GM19463 (cell line): ENCODE measurements at regions not wholly inside any gene's neighbourhood (a gene's known extent, or its start where the extent isn't known, plus 50 kb on each side); places are given as distances from the start of the nearest gene placed in this dataset.

Source experiments
- ATAC-seq: cut with Tn5 transposase; IDR thresholded peaks from one replicate; pipeline ENCODE4 v1.9.1; 2021; ENCODE audit warnings: mild to moderate bottlenecking, moderate library complexity; ENCODE audit not compliant: unreplicated experiment

DNA sequence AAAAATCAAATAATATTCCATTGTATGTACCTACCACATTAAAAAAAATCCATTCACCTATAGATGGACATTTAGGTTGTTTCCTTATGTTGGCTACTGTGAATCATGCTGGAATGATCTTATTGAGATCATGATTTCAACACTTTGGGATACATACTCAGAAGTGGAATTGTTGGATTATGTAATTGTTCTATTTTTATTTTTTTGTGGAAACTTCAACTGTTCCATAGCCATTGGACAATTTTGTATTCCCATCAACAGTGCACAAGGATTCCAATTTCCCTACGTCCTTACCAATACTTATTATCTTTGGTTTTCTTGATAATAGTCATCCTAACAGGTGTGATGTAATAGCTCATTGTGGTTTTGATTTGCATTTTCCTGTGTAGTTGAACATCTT is 834.0 kb downstream of the MAFB start:
- no peak for ATAC-seq

DNA sequence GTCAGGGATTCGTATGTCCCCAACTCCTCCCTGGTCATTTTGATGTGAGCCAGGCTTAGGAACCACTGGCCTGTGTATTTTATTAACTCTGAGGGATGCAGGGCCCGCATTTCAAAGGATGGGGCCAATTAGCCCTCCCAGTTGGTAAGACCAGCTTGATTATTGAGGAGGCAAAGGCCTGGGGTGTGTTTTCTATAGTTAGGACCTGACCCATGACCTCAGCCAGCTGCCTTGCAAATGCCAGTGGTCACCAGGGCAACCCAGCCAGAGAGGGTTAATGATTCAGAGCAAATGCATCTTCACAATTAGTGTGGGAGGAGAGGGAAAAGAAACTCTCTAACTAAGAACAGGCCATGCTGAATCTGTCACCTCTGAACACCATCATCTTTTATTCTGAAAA is 835.4 kb downstream of the MAFB start:
- peak; percentile 91 for ATAC-seq

DNA sequence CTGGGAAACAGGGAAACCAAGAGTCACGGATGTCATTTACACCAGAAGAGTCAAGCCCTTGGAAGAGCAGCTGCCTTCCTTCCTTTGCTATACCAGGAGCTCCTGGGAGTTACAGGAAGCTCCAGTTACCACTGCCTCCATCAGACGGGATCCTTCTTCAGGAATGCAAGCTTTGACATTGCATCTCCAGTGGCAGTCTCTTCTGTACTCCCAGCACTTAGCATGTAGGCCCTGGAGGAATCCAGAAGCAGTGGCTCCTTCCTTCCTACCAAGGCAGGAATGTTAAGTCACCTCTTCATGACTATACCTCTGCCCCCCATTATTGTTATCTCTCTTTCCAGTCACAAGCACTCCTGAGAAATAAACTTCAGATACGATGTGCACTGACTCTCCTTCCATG is 836.0 kb downstream of the MAFB start:
- no peak for ATAC-seq

- no peak for ATAC-seq
Observed at GRCh38 chr20:39851459-39851858, 837.6 kb downstream of the MAFB start.

- no peak for ATAC-seq
Observed at GRCh38 chr20:39850821-39851330, 838.2 kb downstream of the MAFB start.

DNA sequence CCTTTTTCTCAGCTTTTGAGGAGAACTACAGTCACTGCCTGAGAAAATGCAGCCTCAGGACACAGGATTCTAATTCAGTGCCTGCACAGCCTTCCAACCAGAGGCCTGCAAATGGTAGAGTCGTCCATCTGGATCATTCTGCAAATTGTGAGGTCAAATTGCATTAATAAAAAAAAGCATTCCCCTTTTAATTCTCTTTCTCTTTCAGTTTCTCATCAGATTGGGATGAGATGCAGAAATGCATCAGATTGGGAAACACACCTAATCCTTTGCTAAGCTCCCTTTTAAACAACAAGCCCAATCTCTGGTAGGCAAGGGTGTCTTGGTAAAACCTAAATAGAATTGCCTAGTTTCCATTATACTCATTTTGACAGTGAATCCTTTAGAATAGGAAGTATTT is 838.8 kb downstream of the MAFB start:
- ATAC-seq, result no peak

GRCh38 chr20:39849664-39850063 is 839.4 kb downstream of the MAFB start:
- ATAC-seq, result no peak

DNA sequence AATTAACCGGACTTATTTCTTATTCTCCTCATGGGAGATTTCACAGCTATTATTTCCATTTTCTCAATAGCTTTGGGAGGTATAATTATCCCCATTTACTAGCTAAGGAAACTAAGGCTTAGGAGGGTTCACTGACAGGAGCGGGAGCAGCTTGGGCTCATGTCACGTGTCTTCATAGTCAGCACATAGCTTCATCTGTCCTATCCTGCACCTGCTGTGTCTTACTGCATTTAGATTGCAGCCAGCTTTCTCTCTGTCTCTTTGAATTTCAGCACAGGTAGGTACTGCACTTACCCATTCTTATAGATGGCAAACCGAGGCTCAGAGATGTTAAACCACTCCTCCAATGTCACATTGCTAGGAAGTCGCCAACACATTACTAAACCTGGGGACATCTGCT is 839.9 kb downstream of the MAFB start:
- ATAC-seq, result no peak

- ATAC-seq, result no peak
Observed at GRCh38 chr20:39839399-39840119, 849.5 kb downstream of the MAFB start.

DNA sequence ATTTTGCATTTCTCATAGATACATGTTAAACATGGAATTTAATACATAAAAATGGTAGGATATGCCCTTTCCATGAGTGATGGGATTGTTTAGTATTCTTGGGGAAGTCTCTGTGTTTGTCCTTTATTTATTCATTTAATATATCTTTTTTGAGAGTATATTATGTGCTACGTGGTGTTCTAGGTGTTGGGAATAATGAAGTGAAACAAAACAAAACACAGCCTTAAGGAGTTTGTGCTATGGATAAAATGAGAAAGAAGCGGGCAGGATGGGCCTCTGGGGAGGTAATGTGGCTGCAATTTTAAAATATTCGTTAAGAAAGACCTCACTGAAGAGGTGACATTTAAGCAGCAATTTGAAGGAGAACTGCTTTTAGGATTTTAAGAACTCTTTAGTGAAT is 851.5 kb downstream of the MAFB start:
- no peak for ATAC-seq

DNA sequence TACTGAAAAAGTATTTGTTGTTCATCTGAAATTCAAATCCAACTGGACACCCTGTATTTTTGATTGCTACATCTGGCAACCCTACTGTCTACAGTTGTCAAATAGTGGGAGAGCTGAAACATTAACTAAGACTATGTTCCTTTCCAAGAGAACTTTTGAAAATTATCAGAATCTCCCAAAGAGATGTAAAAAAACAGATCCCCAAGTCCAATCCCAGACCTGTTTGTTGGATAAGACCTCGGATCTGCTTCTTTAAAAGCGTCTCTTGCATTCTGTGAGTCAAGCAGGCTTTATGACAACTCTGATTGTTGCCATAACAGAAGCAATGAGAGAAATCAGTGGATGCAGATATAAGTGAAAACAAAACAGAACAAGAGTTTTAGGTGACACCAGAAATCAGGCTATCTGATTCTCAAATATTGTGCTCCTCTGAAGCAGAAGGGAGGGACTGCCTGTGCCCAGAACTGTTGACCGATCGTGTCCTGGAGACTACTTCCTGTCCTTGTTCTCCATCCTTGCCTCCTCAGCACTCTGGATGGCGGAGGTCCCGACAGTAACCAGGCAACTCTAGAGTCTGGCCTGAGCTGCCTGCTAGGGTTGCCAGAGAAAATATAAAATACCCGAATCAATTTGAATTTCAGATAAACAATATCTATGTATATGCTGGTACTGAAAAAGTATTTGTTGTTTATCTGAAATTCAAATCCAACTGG is 853.8 kb downstream of the MAFB start:
- no peak for ATAC-seq

GRCh38 chr20:39830903-39831302 is 858.1 kb downstream of the MAFB start:
- no peak for ATAC-seq

DNA sequence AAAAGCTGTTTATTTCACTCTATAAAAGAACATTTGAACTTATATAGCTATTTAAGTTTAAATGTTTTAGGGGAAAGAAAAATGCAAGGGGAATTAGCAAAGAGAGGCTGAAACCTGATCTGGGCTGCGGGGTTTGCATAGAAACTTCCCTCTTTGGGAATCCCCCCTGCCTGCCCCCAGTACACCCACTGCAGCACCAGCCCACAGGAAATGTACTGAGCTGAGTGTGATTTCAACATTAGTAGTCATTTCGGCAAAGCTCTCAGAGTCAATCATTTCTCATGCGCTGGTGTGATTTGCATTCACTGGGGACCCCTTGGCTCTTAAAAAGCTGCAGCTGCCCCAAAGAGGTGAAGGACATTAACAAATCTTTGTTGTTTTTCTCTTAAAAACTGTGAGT is 859.4 kb downstream of the MAFB start:
- peak; percentile 84 for ATAC-seq

DNA sequence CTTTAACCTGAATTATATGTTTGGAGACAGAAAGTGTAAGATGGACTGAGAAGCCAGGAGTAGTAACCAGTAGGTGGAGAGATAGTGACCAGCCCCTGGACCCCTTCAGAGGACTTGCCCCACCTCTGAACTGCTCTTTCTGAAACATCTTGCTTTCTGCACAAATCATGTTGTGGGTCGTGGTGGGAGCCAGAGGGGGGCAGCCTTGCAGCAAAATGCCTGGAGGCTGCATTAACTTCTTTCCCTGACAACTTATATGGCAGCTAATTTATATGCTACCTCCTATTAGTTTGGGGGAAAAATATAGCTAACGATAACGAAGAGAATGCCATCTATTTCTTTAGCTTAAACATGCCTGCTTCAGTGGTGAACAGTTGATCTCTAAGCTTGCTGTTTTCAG is 859.8 kb downstream of the MAFB start:
- peak; percentile 9 for ATAC-seq

DNA sequence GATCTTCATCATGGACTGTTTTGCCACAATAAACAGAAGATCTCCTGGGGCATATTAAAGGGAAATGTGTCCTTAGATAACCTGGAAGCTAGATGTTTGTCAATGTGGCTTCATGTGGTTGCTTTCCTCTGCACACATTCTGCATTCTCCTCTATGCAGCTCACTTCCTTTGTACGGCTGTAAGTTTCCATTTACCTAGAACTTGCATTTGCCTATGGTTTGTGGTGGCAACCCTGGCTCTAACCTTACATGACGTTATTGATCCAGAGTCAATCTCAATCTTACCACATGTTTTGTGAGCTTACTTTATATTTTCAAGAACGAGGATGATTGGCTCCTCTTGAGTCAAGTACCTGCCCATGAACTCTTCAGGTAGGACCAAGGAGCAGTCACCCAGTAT is 863.1 kb downstream of the MAFB start:
- ATAC-seq, result peak; percentile 52

DNA sequence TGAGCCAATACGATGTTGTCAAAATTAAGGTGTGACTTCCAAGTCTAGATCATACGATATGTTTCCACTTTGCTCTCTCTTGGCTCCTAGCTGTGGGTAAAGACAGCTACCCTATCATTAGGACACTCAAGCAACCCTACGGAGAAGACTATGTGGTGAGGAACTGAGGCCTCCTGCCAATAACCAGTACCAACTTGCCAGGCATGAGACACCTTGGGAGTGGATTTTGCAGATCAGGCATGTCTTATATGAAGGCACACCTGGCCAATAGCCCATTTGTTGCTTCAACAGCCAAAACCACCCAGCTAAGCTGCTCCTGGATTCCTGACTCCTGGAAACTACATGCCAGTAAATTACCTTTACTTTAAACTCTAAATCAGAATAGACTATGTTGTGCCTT is 863.4 kb downstream of the DHX35 start:
- no peak for ATAC-seq

GRCh38 chr20:39823224-39823623 is 861.1 kb downstream of the DHX35 start:
- no peak for ATAC-seq

DNA sequence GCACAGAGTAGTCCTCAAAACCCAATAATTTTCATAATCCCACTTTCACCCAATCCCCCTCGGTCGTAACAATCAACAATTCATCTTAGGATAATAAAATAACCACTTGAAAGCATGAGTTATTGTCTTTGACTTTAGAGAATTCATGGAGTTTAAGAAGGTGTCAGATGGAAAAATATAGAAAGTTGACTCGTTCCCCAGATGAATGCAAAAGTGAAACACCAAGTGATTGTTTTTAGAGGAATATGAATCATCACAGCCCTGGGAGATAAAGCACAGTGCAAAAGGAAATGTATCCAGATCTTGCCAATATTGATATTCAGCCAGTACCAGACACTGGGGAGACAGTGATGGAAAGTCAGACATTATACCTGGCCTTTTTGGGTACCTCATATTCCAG is 860.5 kb downstream of the DHX35 start:
- ATAC-seq, result no peak

GRCh38 chr20:39813190-39813829 is 851.2 kb downstream of the DHX35 start:
- ATAC-seq, result no peak

DNA sequence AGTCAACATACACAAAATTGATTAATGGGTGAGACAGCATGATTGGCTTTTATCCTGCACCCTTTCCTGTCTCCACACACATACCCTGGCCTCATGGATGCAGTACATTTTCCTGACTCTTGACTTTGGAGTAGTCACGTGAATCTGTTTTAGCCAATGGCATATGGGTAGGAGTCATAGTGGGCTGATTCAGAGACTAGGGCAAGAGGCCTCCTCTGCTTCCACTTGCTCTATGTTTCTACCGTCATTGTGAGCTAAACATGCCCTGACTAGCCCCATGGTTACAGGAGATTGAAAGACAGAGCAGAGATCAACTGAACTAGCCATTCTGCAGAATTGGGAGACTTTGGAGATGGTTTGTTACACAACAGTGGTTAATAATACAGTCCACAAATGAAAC is 850.0 kb downstream of the DHX35 start:
- ATAC-seq, result no peak

- no peak for ATAC-seq
Observed at GRCh38 chr20:39810309-39810708, 848.2 kb downstream of the DHX35 start.

DNA sequence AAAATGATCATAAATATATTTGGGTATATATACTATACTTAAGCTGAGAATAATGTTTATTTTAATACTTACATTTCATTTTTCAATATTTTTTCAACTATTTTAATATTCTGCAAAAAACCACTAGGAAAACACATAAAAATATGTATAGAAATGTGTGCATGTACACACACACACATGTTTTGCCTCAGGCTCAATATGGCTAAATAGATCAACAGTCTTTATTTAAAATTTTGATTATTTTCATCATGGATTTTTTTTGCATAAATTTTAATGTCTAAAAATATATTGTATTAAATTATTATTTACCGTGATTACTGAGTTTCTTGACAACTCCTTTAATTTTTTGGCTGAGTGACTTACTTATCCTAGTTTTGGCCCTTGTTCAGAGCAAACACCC is 846.5 kb downstream of the DHX35 start:
- ATAC-seq, result no peak
